H1 (cell line): ENCODE measurements at regions not wholly inside any gene's neighbourhood (a gene's known extent, or its start where the extent isn't known, plus 50 kb on each side); places are given as distances from the start of the nearest gene placed in this dataset.

Experiments used
- POLR2AphosphoS5 ChIP-seq: IDR thresholded peaks from 2 replicates; pipeline ENCODE4 v1.6.1; 2011; ENCODE audit warnings: low read depth, low read length
- RNF2 ChIP-seq: fragments of 200-900, 300-1000 bp; sonication (generic); IDR thresholded peaks from 2 replicates; pipeline ENCODE4 v1.7.1; 2016; ENCODE audit warnings: borderline replicate concordance, low read depth, mild to moderate bottlenecking, antibody characterized with exemption, low read length; ENCODE audit not compliant: poor library complexity, severe bottlenecking; ENCODE audit errors: missing control alignments
- TAF1 ChIP-seq: IDR thresholded peaks from 2 replicates; pipeline ENCODE4 v1.6.1; 2011; ENCODE audit warnings: mild to moderate bottlenecking, low read depth, low read length
- TF ChIP-seq, protein P1 (sequence below): IDR thresholded peaks from 2 replicates; pipeline ENCODE4 v1.6.1; 2012; ENCODE audit warnings: inconsistent platforms

DNA sequence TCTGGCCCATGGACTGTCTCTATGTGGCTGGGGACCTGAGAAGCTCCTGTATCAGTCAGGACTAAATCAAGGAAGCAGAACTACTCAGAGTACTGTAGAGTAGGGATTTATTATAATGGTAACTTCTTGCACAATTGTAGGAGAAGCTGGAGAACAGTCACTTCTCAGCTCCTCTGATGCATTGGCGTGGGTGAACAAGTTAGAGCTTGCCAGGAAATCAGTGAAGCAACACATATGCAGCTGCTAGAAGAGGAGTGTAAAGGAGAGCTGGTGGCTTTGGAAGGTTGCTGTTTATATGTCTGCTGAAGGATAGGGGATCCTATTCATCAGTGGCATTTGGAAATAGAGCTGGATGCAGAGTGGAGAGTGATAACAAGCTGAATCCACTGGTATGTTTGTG, 215.5 kb upstream of the CWC22 start (continued):
- TF ChIP-seq TAF1 (no peak), RNF2 (no peak), POLR2AphosphoS5 (no peak)
- TF ChIP-seq, protein P1, sequence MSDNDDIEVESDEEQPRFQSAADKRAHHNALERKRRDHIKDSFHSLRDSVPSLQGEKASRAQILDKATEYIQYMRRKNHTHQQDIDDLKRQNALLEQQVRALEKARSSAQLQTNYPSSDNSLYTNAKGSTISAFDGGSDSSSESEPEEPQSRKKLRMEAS, result no peak
